ENCODE measurements at regions not wholly inside any gene's neighbourhood (a gene's known extent, or its start where the extent isn't known, plus 50 kb on each side); places are given as distances from the start of the nearest gene placed in this dataset.

DNA sequence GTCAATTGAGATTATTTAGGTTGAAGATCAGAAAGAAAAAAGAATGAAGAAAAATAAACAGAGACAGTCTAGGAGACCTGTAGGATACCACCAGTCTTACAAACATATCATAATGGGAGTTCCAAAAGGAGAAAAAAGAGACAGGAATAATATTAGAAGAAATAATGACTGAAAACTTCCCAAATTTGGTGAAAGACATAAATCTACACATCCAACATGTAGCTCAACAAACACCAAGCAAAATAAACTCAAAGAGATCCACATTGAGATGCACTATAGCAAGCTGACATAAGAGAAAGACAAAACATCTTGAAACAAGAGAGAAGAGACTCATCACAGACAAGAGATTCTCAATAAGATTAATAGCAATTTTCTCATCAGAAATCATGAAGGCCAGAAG, 274.0 kb downstream of the TFCP2L1 start:
- no peak for TF ChIP-seq EP300 (IDR thresholded peaks at IDR 0.05)
- TF ChIP-seq, protein P1, sequence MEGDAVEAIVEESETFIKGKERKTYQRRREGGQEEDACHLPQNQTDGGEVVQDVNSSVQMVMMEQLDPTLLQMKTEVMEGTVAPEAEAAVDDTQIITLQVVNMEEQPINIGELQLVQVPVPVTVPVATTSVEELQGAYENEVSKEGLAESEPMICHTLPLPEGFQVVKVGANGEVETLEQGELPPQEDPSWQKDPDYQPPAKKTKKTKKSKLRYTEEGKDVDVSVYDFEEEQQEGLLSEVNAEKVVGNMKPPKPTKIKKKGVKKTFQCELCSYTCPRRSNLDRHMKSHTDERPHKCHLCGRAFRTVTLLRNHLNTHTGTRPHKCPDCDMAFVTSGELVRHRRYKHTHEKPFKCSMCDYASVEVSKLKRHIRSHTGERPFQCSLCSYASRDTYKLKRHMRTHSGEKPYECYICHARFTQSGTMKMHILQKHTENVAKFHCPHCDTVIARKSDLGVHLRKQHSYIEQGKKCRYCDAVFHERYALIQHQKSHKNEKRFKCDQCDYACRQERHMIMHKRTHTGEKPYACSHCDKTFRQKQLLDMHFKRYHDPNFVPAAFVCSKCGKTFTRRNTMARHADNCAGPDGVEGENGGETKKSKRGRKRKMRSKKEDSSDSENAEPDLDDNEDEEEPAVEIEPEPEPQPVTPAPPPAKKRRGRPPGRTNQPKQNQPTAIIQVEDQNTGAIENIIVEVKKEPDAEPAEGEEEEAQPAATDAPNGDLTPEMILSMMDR (IDR thresholded peaks at IDR 0.05): no peak
- TF ChIP-seq POLR2A (IDR thresholded peaks at IDR 0.05): no peak

All from ovary (tissue), 3 donors.